T47D (cell line): ENCODE measurements at regions not wholly inside any gene's neighbourhood (a gene's known extent, or its start where the extent isn't known, plus 50 kb on each side); places are given as distances from the start of the nearest gene placed in this dataset.

Experiments used
- DNase-seq, 2 experiments: peaks; one replicate each; pipeline versions ENCODE4 v3.0.0 to v3.0.0-alpha.2; 2011 to 2012; ENCODE audit warnings: low read depth in 1 of 2, low spot score in 1 of 2
- JUND ChIP-seq: IDR thresholded peaks from 2 replicates; pipeline ENCODE4 v1.6.1; 2012; ENCODE audit warnings: low read depth
- in situ Hi-C: cut with HindIII; loops from 2 replicates; pipeline ENCODE4 v1.10.0; 2016; ENCODE audit warnings: low sequenced_read_pairs, low pct_unique_long_range_greater_than_20kb

GRCh38 chr18:43931439-43931838 lies 654.1 kb upstream of the SYT4 start:
- no peak for TF ChIP-seq JUND
- in situ Hi-C loops, result no loop called here
- no peak for DNase-seq

- no peak for TF ChIP-seq JUND
- DNase-seq, result peak in 1 of 2 experiments; percentile 7
- in situ Hi-C loops, result no loop called here
These were observed 654.9 kb upstream of the SYT4 start for GRCh38 chr18:43932140-43932539.

GRCh38 chr18:43933177-43933576 lies 655.9 kb upstream of the SYT4 start:
- in situ Hi-C loops, result no loop called here
- TF ChIP-seq JUND, result no peak
- DNase-seq, result no peak

GRCh38 chr18:43934322-43934721 lies 657.0 kb upstream of the SYT4 start:
- TF ChIP-seq JUND, result no peak
- in situ Hi-C loops, result no loop called here
- DNase-seq, result no peak

- TF ChIP-seq JUND, result no peak
- DNase-seq, result no peak
- in situ Hi-C loops, result no loop called here
These were observed 657.6 kb upstream of the SYT4 start for GRCh38 chr18:43934781-43935471.

- TF ChIP-seq JUND, result no peak
- DNase-seq, result peak in 1 of 2 experiments; percentile 7
- in situ Hi-C loops, result no loop called here
These were observed 658.9 kb upstream of the SYT4 start for GRCh38 chr18:43936176-43936575.

GRCh38 chr18:43949291-43949690 lies 672.0 kb upstream of the SYT4 start:
- in situ Hi-C loops, result no loop called here
- DNase-seq, result no peak
- TF ChIP-seq JUND, result no peak

- in situ Hi-C loops, result no loop called here
- no peak for TF ChIP-seq JUND
- DNase-seq, result no peak
These were observed 672.8 kb upstream of the SYT4 start for GRCh38 chr18:43950062-43950461.

GRCh38 chr18:43952398-43952797 lies 675.1 kb upstream of the SYT4 start:
- in situ Hi-C loops, result no loop called here
- DNase-seq, result no peak
- TF ChIP-seq JUND, result no peak

- TF ChIP-seq JUND, result no peak
- in situ Hi-C loops, result no loop called here
- no peak for DNase-seq
These were observed 684.4 kb upstream of the SYT4 start for GRCh38 chr18:43961722-43962121.

- in situ Hi-C loops, result no loop called here
- no peak for DNase-seq
- no peak for TF ChIP-seq JUND
These were observed 687.4 kb upstream of the SYT4 start for GRCh38 chr18:43964666-43965065.

GRCh38 chr18:43965691-43966090 lies 688.4 kb upstream of the SYT4 start:
- TF ChIP-seq JUND, result no peak
- no peak for DNase-seq
- in situ Hi-C loops, result no loop called here

GRCh38 chr18:43970656-43971055 lies 693.4 kb upstream of the SYT4 start:
- no peak for TF ChIP-seq JUND
- no peak for DNase-seq
- in situ Hi-C loops, result no loop called here

- DNase-seq, result no peak
- in situ Hi-C loops, result no loop called here
These were observed 700.9 kb upstream of the SYT4 start for GRCh38 chr18:43978174-43978573.

More at GRCh38 chr18:43978174-43978573, 700.9 kb upstream of the SYT4 start:
- TF ChIP-seq JUND, result no peak
